ES-I3 (cell line): ENCODE measurements at regions not wholly inside any gene's neighbourhood (a gene's known extent, or its start where the extent isn't known, plus 50 kb on each side); places are given as distances from the start of the nearest gene placed in this dataset.
A peak's percentile ranks its signal among the peaks of the same experiment; 100 is the strongest.
"Not testable (repeated sequence)": the region's sequence is repeated elsewhere in the genome, so short reads cannot be mapped to it uniquely, and the experiment has no call there.

Source experiments
- H3K36me3 ChIP-seq: 2 replicates; pipeline ENCODE4 v1.6.1; 2013; ENCODE audit warnings: mild to moderate bottlenecking, low read length, control low read depth, moderate library complexity; ENCODE audit not compliant: insufficient read depth
- H3K4me1 ChIP-seq: 2 replicates; pipeline ENCODE4 v1.6.1; 2013; ENCODE audit warnings: mild to moderate bottlenecking, control low read depth, low read length; ENCODE audit not compliant: insufficient read depth
- H3K9ac ChIP-seq: 2 replicates; pipeline ENCODE4 v1.6.1; 2013; ENCODE audit warnings: low read depth, mild to moderate bottlenecking, low read length, moderate library complexity
- H3K9me3 ChIP-seq: 2 replicates; pipeline ENCODE4 v1.6.1; 2013; ENCODE audit warnings: mild to moderate bottlenecking, low read length, moderate library complexity; ENCODE audit not compliant: control insufficient read depth, insufficient read depth

DNA sequence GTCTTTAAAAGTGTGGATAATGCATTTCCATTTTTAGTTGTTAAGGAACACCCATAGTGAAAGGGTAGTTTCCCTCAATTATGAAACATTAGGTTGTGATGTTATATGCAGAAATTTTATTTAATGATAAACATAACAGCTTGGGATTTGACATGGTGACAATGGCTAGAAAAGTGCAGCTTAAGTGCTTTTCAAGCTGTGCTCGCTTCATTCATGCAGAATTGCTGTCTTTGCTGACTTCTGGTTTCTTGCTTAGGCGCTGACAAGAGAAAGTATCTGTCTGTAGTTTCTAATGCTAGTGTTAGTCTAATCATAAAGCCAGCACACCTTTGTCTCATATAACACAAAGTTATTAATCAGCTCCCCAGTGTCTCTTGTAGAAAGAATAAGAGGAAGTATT is 170.0 kb downstream of the ARL5B start:
- no peaks in the 10 kb centered on the region for H3K4me1 ChIP-seq
- H3K9me3 ChIP-seq = no peaks in the 10 kb centered on the region
- no peak overlapping the region for H3K9ac ChIP-seq
- H3K36me3 ChIP-seq = no peaks in the 10 kb centered on the region

GRCh38 chr10:18830277-18830676 is 171.0 kb downstream of the ARL5B start:
- Histone ChIP-seq H3K9me3 (peaks cover 3% of the 10 kb centered on the region; the same call in 1 of the 2 replicates), H3K36me3 (no peaks in the 10 kb centered on the region), H3K4me1 (no peaks in the 10 kb centered on the region), H3K9ac (no peak overlapping the region)

- H3K9me3 ChIP-seq, H3K36me3 ChIP-seq, H3K4me1 ChIP-seq, H3K9ac ChIP-seq: not testable (repeated sequence)
These were observed 192.0 kb upstream of the MALRD1 start for GRCh38 chr10:18856623-18857022.

- Histone ChIP-seq H3K9me3 (no peaks in the 10 kb centered on the region), H3K4me1 (no peaks in the 10 kb centered on the region), H3K36me3 (no peaks in the 10 kb centered on the region), H3K9ac (no peak overlapping the region)
These were observed 188.9 kb upstream of the MALRD1 start for GRCh38 chr10:18859659-18860058.

DNA sequence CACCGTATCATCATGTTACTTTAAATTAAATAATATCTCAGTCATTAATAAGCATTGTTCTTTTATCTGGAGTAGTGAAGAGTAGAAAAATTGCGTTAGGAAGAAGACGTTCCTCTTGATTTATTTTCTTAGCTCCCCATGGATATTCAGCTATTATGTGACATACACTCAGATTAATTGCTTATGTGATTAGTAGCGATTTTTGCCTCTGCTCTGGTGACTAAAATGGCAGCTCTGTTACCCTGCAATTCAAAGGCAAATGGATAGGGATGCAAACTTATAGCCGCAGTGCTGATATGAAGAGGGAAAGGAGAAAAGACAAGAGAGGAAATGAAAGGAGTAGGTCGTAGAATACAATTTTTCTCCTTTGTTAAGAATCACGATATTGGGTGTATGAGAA is 188.4 kb upstream of the MALRD1 start:
- Histone ChIP-seq H3K9me3 (no peaks in the 10 kb centered on the region), H3K36me3 (no peaks in the 10 kb centered on the region), H3K9ac (no peak overlapping the region), H3K4me1 (no peaks in the 10 kb centered on the region)

DNA sequence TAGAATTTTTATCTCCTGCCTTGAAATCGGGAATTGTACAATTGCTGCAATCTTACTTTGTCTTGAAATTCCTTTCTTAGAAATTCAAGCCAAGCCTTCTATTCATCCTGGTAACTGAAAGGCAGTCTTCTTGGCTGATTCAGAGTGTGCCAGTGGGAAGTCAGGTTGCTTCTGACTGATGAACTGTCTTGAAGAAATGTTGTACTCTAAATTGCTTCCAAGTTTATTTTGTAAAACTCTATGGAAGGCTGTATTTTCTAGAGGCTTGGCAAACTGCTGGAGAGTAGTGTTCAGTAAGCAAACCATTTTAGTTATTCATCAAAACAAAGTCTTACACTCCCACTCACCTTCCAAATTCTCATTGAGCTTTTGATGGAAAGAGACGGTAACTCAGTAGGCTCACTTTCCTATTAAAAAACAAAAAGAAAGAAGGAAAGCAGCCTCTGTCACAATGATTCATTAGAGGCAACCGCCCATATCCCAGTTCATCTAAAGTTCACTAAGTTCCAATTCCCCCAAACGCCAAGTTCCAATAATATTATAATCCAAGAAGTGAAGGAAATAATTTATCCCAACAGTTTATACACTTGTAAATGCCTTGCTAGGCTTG is 187.9 kb upstream of the MALRD1 start:
- H3K9ac ChIP-seq = no peak overlapping the region
- no peaks in the 10 kb centered on the region for H3K36me3 ChIP-seq
- no peaks in the 10 kb centered on the region for H3K9me3 ChIP-seq
- no peaks in the 10 kb centered on the region for H3K4me1 ChIP-seq

GRCh38 chr10:18861382-18861781 is 187.2 kb upstream of the MALRD1 start:
- Histone ChIP-seq H3K9me3 (no peaks in the 10 kb centered on the region), H3K36me3 (no peaks in the 10 kb centered on the region), H3K9ac (no peak overlapping the region), H3K4me1 (no peaks in the 10 kb centered on the region)

GRCh38 chr10:18866852-18867251 is 181.7 kb upstream of the MALRD1 start:
- Histone ChIP-seq H3K9me3 (no peaks in the 10 kb centered on the region), H3K36me3 (no peaks in the 10 kb centered on the region), H3K9ac (no peak overlapping the region), H3K4me1 (no peaks in the 10 kb centered on the region)

DNA sequence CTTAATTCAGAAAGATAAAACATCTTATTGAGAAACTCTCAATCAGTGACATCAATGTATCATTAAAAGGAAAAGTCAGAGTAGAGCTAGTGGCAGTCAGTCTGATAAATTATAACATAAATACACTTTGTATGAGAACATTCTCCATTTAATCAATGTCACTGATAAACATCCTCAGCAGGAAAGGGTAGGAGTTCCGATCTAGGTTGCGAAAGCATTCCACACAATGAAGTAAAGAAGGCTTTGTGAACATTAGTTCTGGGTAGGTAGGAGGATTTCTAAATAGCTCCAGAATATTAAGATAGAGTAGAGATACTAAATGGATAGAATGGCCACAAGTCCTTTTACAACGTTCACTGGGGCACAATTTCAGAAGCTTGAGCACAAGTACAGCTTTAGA is 179.7 kb upstream of the MALRD1 start:
- H3K4me1 ChIP-seq = no peaks in the 10 kb centered on the region
- no peaks in the 10 kb centered on the region for H3K9me3 ChIP-seq
- H3K36me3 ChIP-seq = no peaks in the 10 kb centered on the region
- H3K9ac ChIP-seq = no peak overlapping the region

GRCh38 chr10:18875477-18875876 is 173.1 kb upstream of the MALRD1 start:
- Histone ChIP-seq H3K9ac (no peak overlapping the region), H3K9me3 (no peaks in the 10 kb centered on the region), H3K36me3 (no peaks in the 10 kb centered on the region)

GRCh38 chr10:18879284-18879683 is 169.3 kb upstream of the MALRD1 start:
- Histone ChIP-seq H3K9me3 (no peaks in the 10 kb centered on the region), H3K4me1 (no peaks in the 10 kb centered on the region), H3K36me3 (no peaks in the 10 kb centered on the region), H3K9ac (no peak overlapping the region)

More at GRCh38 chr10:18875477-18875876, 173.1 kb upstream of the MALRD1 start:
- no peaks in the 10 kb centered on the region for H3K4me1 ChIP-seq

DNA sequence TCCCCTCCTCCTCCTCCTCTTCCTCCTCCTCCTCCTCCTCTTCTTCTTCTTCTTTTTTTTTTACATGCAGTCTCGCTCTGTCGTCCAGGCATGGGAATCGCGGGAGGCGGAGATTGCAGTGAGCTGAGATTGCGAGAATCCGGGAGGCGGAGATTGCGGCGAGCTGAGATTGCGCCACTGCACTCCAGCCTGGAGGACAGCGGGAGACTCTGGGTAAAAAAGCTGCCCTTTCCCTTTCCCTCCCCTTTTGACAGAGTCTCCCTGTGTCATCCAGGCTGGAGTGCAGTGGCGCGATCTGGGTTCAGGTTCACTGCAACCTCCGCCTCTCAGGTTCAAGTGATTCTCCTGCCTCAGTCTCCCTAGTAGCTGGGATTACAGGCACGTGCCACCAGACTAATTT is 168.1 kb upstream of the MALRD1 start:
- Histone ChIP-seq H3K9me3 (no peaks in the 10 kb centered on the region), H3K4me1 (no peaks in the 10 kb centered on the region), H3K36me3 (no peaks in the 10 kb centered on the region), H3K9ac (peak overlapping the region; percentile 57)

- no peaks in the 10 kb centered on the region for H3K4me1 ChIP-seq
- no peaks in the 10 kb centered on the region for H3K36me3 ChIP-seq
- no peak overlapping the region for H3K9ac ChIP-seq
- H3K9me3 ChIP-seq = no peaks in the 10 kb centered on the region
These were observed 162.5 kb upstream of the MALRD1 start for GRCh38 chr10:18886102-18886501.

DNA sequence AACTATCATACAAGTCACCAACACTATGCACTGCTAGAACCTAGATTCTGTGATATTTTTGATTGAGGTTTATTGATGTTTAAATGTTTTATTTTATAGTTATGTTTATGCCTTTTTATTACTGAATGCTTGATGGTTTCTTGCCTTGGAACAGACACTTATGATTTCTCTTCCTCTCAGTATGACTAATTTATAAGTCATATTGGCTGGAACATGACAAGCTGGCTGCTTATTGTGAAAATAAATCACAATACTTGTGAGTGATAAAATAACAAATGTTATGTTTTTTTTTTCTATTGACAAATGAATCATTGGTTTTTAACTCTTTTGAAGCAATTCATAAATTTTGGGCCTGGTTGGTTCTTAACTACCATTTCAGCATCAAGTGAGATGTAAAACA is 142.0 kb upstream of the MALRD1 start:
- Histone ChIP-seq H3K36me3 (no peaks in the 10 kb centered on the region), H3K9ac (no peak overlapping the region), H3K9me3 (no peaks in the 10 kb centered on the region), H3K4me1 (no peaks in the 10 kb centered on the region)

DNA sequence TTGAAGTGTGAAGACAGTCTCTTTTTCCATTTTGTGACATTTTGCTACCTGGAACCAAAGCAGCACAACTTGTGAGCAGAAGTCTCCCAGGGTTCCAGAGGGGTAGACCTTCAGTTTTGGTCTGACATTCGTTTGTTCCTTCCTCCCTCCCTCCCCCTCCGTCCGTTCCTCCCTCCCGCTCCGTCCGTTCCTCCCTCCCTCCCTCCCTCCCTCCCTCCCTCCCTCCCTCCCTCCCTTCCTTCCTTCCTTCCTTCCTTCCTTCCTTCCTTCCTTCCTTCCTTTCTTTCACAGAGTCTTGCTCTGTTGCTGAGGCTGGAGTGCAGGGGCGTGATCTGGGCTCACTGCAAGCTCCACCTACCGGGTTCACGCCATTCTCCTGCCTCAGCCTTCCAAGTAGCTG is 131.2 kb upstream of the MALRD1 start:
- not testable (repeated sequence) for H3K36me3 ChIP-seq, H3K4me1 ChIP-seq, H3K9ac ChIP-seq, H3K9me3 ChIP-seq

GRCh38 chr10:18918532-18918931 is 130.1 kb upstream of the MALRD1 start:
- H3K9ac ChIP-seq = no peak overlapping the region
- no peaks in the 10 kb centered on the region for H3K9me3 ChIP-seq
- no peaks in the 10 kb centered on the region for H3K36me3 ChIP-seq
- no peaks in the 10 kb centered on the region for H3K4me1 ChIP-seq
